ENCODE measurements at regions not wholly inside any gene's neighbourhood (a gene's known extent, or its start where the extent isn't known, plus 50 kb on each side); places are given as distances from the start of the nearest gene placed in this dataset.
"Not testable (repeated sequence)": the region's sequence is repeated elsewhere in the genome, so short reads cannot be mapped to it uniquely, and the experiment has no call there.

- not testable (repeated sequence) for H3K27me3 ChIP-seq (ENCODE audit: insufficient read depth, low read length, poor library complexity); H4K20me1 ChIP-seq (ENCODE audit: insufficient read depth, low read length); H3K36me3 ChIP-seq (ENCODE audit: insufficient read depth, low read length); H3K9me3 ChIP-seq (ENCODE audit: insufficient read depth, low read length, severe bottlenecking)
- Histone ChIP-seq H3K9ac (ENCODE audit: low read depth, low read length) (peak overlapping the region; percentile 53), H3K27ac (ENCODE audit: low read length) (peak overlapping the region; percentile 77), H3K4me1 (ENCODE audit: insufficient read depth, low read length) (peaks cover 23% of the 10 kb centered on the region), H3K4me3 (ENCODE audit: low read depth in 1 of 2, low read length in 2 of 2) (peak overlapping the region; percentile 10 to 57; a peak in 3 of 4 replicates), H2AFZ (ENCODE audit: low read depth, low read length) (peak overlapping the region; percentile 55), H3K79me2 (ENCODE audit: insufficient read depth, low read length) (peaks cover 12% of the 10 kb centered on the region), H3K4me2 (ENCODE audit: insufficient read depth, low read length) (peak overlapping the region; percentile 58)
- peak; percentile 64 for ATAC-seq (ENCODE audit: insufficient read depth, low read depth)
- DNase-seq: peak; percentile 8
These were observed 283.4 kb downstream of the ZFY start for GRCh38 chrY:3218559-3218958.

GRCh38 chrY:3262911-3263310 lies 316.0 kb upstream of the TGIF2LY start:
- not testable (repeated sequence) for H4K20me1 ChIP-seq (ENCODE audit: insufficient read depth, low read length); H3K4me2 ChIP-seq (ENCODE audit: insufficient read depth, low read length)

GRCh38 chrY:3288063-3288462 lies 290.8 kb upstream of the TGIF2LY start:
- not testable (repeated sequence) for H4K20me1 ChIP-seq (ENCODE audit: insufficient read depth, low read length); ATAC-seq (ENCODE audit: insufficient read depth, low read depth); H3K27me3 ChIP-seq (ENCODE audit: insufficient read depth, low read length, poor library complexity); H3K27ac ChIP-seq (ENCODE audit: low read length); H3K36me3 ChIP-seq (ENCODE audit: insufficient read depth, low read length); DNase-seq; H2AFZ ChIP-seq (ENCODE audit: low read depth, low read length); H3K4me2 ChIP-seq (ENCODE audit: insufficient read depth, low read length); H3K9ac ChIP-seq (ENCODE audit: low read depth, low read length); H3K4me3 ChIP-seq (ENCODE audit: low read depth in 1 of 2, low read length in 2 of 2); H3K9me3 ChIP-seq (ENCODE audit: insufficient read depth, low read length, severe bottlenecking); H3K4me1 ChIP-seq (ENCODE audit: insufficient read depth, low read length); H3K79me2 ChIP-seq (ENCODE audit: insufficient read depth, low read length)

More at GRCh38 chrY:3262911-3263310, 316.0 kb upstream of the TGIF2LY start:
- not testable (repeated sequence) for ATAC-seq (ENCODE audit: insufficient read depth, low read depth); H3K9ac ChIP-seq (ENCODE audit: low read depth, low read length); H3K27me3 ChIP-seq (ENCODE audit: insufficient read depth, low read length, poor library complexity); H3K4me1 ChIP-seq (ENCODE audit: insufficient read depth, low read length); H3K79me2 ChIP-seq (ENCODE audit: insufficient read depth, low read length); H2AFZ ChIP-seq (ENCODE audit: low read depth, low read length); DNase-seq; H3K4me3 ChIP-seq (ENCODE audit: low read depth in 1 of 2, low read length in 2 of 2); H3K9me3 ChIP-seq (ENCODE audit: insufficient read depth, low read length, severe bottlenecking); H3K36me3 ChIP-seq (ENCODE audit: insufficient read depth, low read length); H3K27ac ChIP-seq (ENCODE audit: low read length)

GRCh38 chrY:3297235-3297634 lies 281.6 kb upstream of the TGIF2LY start:
- not testable (repeated sequence) for H3K9ac ChIP-seq (ENCODE audit: low read depth, low read length); H3K9me3 ChIP-seq (ENCODE audit: insufficient read depth, low read length, severe bottlenecking); H3K79me2 ChIP-seq (ENCODE audit: insufficient read depth, low read length); H3K27ac ChIP-seq (ENCODE audit: low read length); H3K4me3 ChIP-seq (ENCODE audit: low read depth in 1 of 2, low read length in 2 of 2); H3K4me2 ChIP-seq (ENCODE audit: insufficient read depth, low read length); ATAC-seq (ENCODE audit: insufficient read depth, low read depth); H4K20me1 ChIP-seq (ENCODE audit: insufficient read depth, low read length); H3K36me3 ChIP-seq (ENCODE audit: insufficient read depth, low read length); DNase-seq; H2AFZ ChIP-seq (ENCODE audit: low read depth, low read length); H3K4me1 ChIP-seq (ENCODE audit: insufficient read depth, low read length); H3K27me3 ChIP-seq (ENCODE audit: insufficient read depth, low read length, poor library complexity)

GRCh38 chrY:3319988-3320387 lies 258.9 kb upstream of the TGIF2LY start:
- H3K27me3 ChIP-seq (ENCODE audit: insufficient read depth, low read length, poor library complexity); H4K20me1 ChIP-seq (ENCODE audit: insufficient read depth, low read length); H3K9me3 ChIP-seq (ENCODE audit: insufficient read depth, low read length, severe bottlenecking); DNase-seq; H2AFZ ChIP-seq (ENCODE audit: low read depth, low read length); H3K4me1 ChIP-seq (ENCODE audit: insufficient read depth, low read length); H3K4me3 ChIP-seq (ENCODE audit: low read depth in 1 of 2, low read length in 2 of 2); H3K4me2 ChIP-seq (ENCODE audit: insufficient read depth, low read length); H3K9ac ChIP-seq (ENCODE audit: low read depth, low read length); H3K27ac ChIP-seq (ENCODE audit: low read length); H3K79me2 ChIP-seq (ENCODE audit: insufficient read depth, low read length); H3K36me3 ChIP-seq (ENCODE audit: insufficient read depth, low read length): not testable (repeated sequence)
- ATAC-seq (ENCODE audit: insufficient read depth, low read depth): peak; percentile 55; the same call in 2 of the 3 replicates

- not testable (repeated sequence) for H3K4me2 ChIP-seq (ENCODE audit: insufficient read depth, low read length); H3K4me1 ChIP-seq (ENCODE audit: insufficient read depth, low read length); H3K27me3 ChIP-seq (ENCODE audit: insufficient read depth, low read length, poor library complexity); H2AFZ ChIP-seq (ENCODE audit: low read depth, low read length); DNase-seq; H3K9me3 ChIP-seq (ENCODE audit: insufficient read depth, low read length, severe bottlenecking); H4K20me1 ChIP-seq (ENCODE audit: insufficient read depth, low read length); ATAC-seq (ENCODE audit: insufficient read depth, low read depth); H3K4me3 ChIP-seq (ENCODE audit: low read depth in 1 of 2, low read length in 2 of 2); H3K36me3 ChIP-seq (ENCODE audit: insufficient read depth, low read length); H3K27ac ChIP-seq (ENCODE audit: low read length); H3K9ac ChIP-seq (ENCODE audit: low read depth, low read length); H3K79me2 ChIP-seq (ENCODE audit: insufficient read depth, low read length)
These were observed 211.3 kb upstream of the TGIF2LY start for GRCh38 chrY:3367535-3367934.

- not testable (repeated sequence) for H4K20me1 ChIP-seq (ENCODE audit: insufficient read depth, low read length); H3K4me2 ChIP-seq (ENCODE audit: insufficient read depth, low read length); H3K79me2 ChIP-seq (ENCODE audit: insufficient read depth, low read length); H3K4me1 ChIP-seq (ENCODE audit: insufficient read depth, low read length); DNase-seq; H3K27ac ChIP-seq (ENCODE audit: low read length); H3K9ac ChIP-seq (ENCODE audit: low read depth, low read length); H2AFZ ChIP-seq (ENCODE audit: low read depth, low read length); ATAC-seq (ENCODE audit: insufficient read depth, low read depth); H3K4me3 ChIP-seq (ENCODE audit: low read depth in 1 of 2, low read length in 2 of 2); H3K36me3 ChIP-seq (ENCODE audit: insufficient read depth, low read length); H3K9me3 ChIP-seq (ENCODE audit: insufficient read depth, low read length, severe bottlenecking); H3K27me3 ChIP-seq (ENCODE audit: insufficient read depth, low read length, poor library complexity)
These were observed 210.4 kb upstream of the TGIF2LY start for GRCh38 chrY:3368459-3368858.

- not testable (repeated sequence) for ATAC-seq (ENCODE audit: insufficient read depth, low read depth)
These were observed 187.4 kb upstream of the TGIF2LY start for GRCh38 chrY:3391508-3391907.

More at GRCh38 chrY:3391508-3391907, 187.4 kb upstream of the TGIF2LY start:
- H3K9ac ChIP-seq (ENCODE audit: low read depth, low read length); H3K4me2 ChIP-seq (ENCODE audit: insufficient read depth, low read length); H3K27ac ChIP-seq (ENCODE audit: low read length); H2AFZ ChIP-seq (ENCODE audit: low read depth, low read length); H4K20me1 ChIP-seq (ENCODE audit: insufficient read depth, low read length); H3K9me3 ChIP-seq (ENCODE audit: insufficient read depth, low read length, severe bottlenecking); H3K79me2 ChIP-seq (ENCODE audit: insufficient read depth, low read length); H3K27me3 ChIP-seq (ENCODE audit: insufficient read depth, low read length, poor library complexity); H3K4me3 ChIP-seq (ENCODE audit: low read depth in 1 of 2, low read length in 2 of 2); DNase-seq; H3K36me3 ChIP-seq (ENCODE audit: insufficient read depth, low read length); H3K4me1 ChIP-seq (ENCODE audit: insufficient read depth, low read length): not testable (repeated sequence)
